K562 (cell line): ENCODE measurements at regions not wholly inside any gene's neighbourhood (a gene's known extent, or its start where the extent isn't known, plus 50 kb on each side); places are given as distances from the start of the nearest gene placed in this dataset.
"Not testable (repeated sequence)": the region's sequence is repeated elsewhere in the genome, so short reads cannot be mapped to it uniquely, and the experiment has no call there.

Experiments used
- ATAC-seq: fragments of 200-7000 bp; cut with Tn5 transposase; 3 replicates; pipeline ENCODE4 v1.9.1; 2020; ENCODE audit warnings: moderate library complexity
- BruUV-seq: library from RNA; stranded (reverse); fragments of 400-500 nt; replicated peaks from 2 replicates; lab custom pipeline; 2021; lab: Mats Ljungman, UMichigan
- CTCF ChIA-PET: fragments of 300-600 bp; formaldehyde crosslinking; extraction: SDS; loops from one replicate; lab custom pipeline; 2021; ENCODE audit warnings: low intra/inter-chr PET ratio; lab: Yijun Ruan, JAX
- POLR2A ChIA-PET: fragments of 300-600, 350-650 bp; sonication (Branson Sonifier 250); formaldehyde crosslinking; extraction: SDS; loops from one replicate; lab custom pipeline; 2021; ENCODE audit warnings: antibody characterized with exemption, inconsistent platforms; lab: Yijun Ruan, JAX
- DNase-seq, 4 experiments: peaks; one replicate each; pipeline versions ENCODE4 v3.0.0 to v3.0.0-alpha.2; 2011 to 2018; ENCODE audit warnings: low spot score in 3 of 4, mixed read lengths in 3 of 4; ENCODE audit errors: extremely low read depth in 1 of 4
- FAIRE-seq: peaks from 2 replicates; lab custom pipeline; 2011; peaks lifted over from hg19 to GRCh38; lab: Jason Lieb, UNC
- H2AFZ ChIP-seq: 2 replicates; pipeline ENCODE4 v1.6.0; 2011; ENCODE audit warnings: low read depth, low read length, control low read depth, inconsistent platforms
- H3K27ac ChIP-seq: fragments of 200-600 bp; 3 replicates; pipeline ENCODE4 v1.8.0; 2011; ENCODE audit warnings: low read depth, mild to moderate bottlenecking, control low read depth, inconsistent platforms, low read length, moderate library complexity, mixed read lengths; ENCODE audit errors: extremely low read depth
- H3K27me3 ChIP-seq, 2 experiments: fragments of 300-600 bp in 1 of 2; 2 replicates in 1 of 2; 3 replicates in 1 of 2; pipeline versions ENCODE4 v1.6.0 to v1.8.0; 2011; ENCODE audit warnings: inconsistent platforms in 2 of 2, low read length in 2 of 2, mild to moderate bottlenecking in 1 of 2, mixed read lengths in 1 of 2, moderate library complexity in 1 of 2; ENCODE audit not compliant: control insufficient read depth in 2 of 2, insufficient read depth in 2 of 2
- H3K36me3 ChIP-seq: fragments of 300-600 bp; 3 replicates; pipeline ENCODE4 v1.8.0; 2011; ENCODE audit warnings: mild to moderate bottlenecking, low read length, inconsistent platforms; ENCODE audit not compliant: control insufficient read depth, insufficient read depth
- H3K4me1 ChIP-seq, 2 experiments: fragments of 200-600 bp in 1 of 2; replicated peaks in 1 of 2; 2 replicates in 1 of 2; 3 replicates in 1 of 2; pipeline versions ENCODE4 v1.5.1 to v1.8.0; 2011; ENCODE audit warnings: inconsistent platforms in 2 of 2, low read length in 2 of 2, mild to moderate bottlenecking in 1 of 2, mixed read lengths in 1 of 2, moderate library complexity in 1 of 2; ENCODE audit not compliant: control insufficient read depth in 2 of 2, insufficient read depth in 2 of 2
- H3K4me2 ChIP-seq: 2 replicates; pipeline ENCODE4 v1.6.1; 2011; ENCODE audit warnings: low read length, control low read depth, inconsistent platforms, mixed read lengths; ENCODE audit not compliant: insufficient read depth
- H3K4me3 ChIP-seq: fragments of 200-600 bp; sonication (generic), shearing (Covaris generic); 2 replicates; pipeline ENCODE4 v1.5.1; 2016; ENCODE audit warnings: control low read depth, inconsistent platforms
- H3K79me2 ChIP-seq: fragments of 200-600 bp; 3 replicates; pipeline ENCODE4 v1.8.0; 2011; ENCODE audit warnings: low read length, inconsistent platforms; ENCODE audit not compliant: control insufficient read depth, insufficient read depth
- H3K9ac ChIP-seq, 2 experiments: 2 replicates each; pipeline versions ENCODE4 v1.6.0 to v1.6.1; 2011; ENCODE audit warnings: low read depth in 2 of 2, low read length in 2 of 2, control low read depth in 1 of 2, inconsistent platforms in 1 of 2, mild to moderate bottlenecking in 1 of 2, mixed read lengths in 1 of 2; ENCODE audit not compliant: insufficient read depth in 1 of 2
- H3K9me1 ChIP-seq: one replicate; pipeline ENCODE4 v1.6.0; 2011; ENCODE audit warnings: inconsistent platforms, mild to moderate bottlenecking, low read length, moderate library complexity; ENCODE audit not compliant: control insufficient read depth, insufficient read depth
- H3K9me3 ChIP-seq: replicated peaks from 2 replicates; pipeline ENCODE4 v1.5.1; 2011; ENCODE audit warnings: low read depth, low read length, inconsistent platforms; ENCODE audit not compliant: control insufficient read depth, insufficient read depth
- H4K20me1 ChIP-seq: replicated peaks from 2 replicates; pipeline ENCODE4 v1.6.1; 2011; ENCODE audit warnings: low read length, inconsistent platforms, mixed read lengths; ENCODE audit not compliant: control insufficient read depth, insufficient read depth
- CHD7 ChIP-seq: fragments of 200-600 bp; sonication (generic); IDR thresholded peaks from one replicate; pipeline ENCODE4 v1.6.1; 2012; ENCODE audit warnings: mild to moderate bottlenecking, low read depth, low read length, inconsistent platforms
- COPS2 ChIP-seq: fragments of 450-650 bp; conservative IDR thresholded peaks from 2 replicates; pipeline ENCODE4 v1.6.1; 2016; ENCODE audit warnings: mild to moderate bottlenecking, moderate library complexity
- GTF2F1 ChIP-seq: IDR thresholded peaks from 2 replicates; pipeline ENCODE4 v1.6.1; 2011; ENCODE audit warnings: low read depth, low read length, improper control_type of control experiment
- KDM1A ChIP-seq, 2 experiments: fragments of 450-650 bp; IDR thresholded peaks; 2 replicates each; pipeline ENCODE4 v1.6.1; 2016; ENCODE audit warnings: mild to moderate bottlenecking in 2 of 2
- YBX1 ChIP-seq: fragments of 450-650 bp; IDR thresholded peaks from 2 replicates; pipeline ENCODE4 v1.7.1; 2016; ENCODE audit warnings: mild to moderate bottlenecking
- ZNF79 ChIP-seq: fragments of 250-450 bp; sonication (Bioruptor Pico); IDR thresholded peaks from 2 replicates; pipeline ENCODE4 v1.4.0; 2020; ENCODE audit warnings: low read depth, mild to moderate bottlenecking, moderate library complexity
- WGBS: fragments of 100-300 bp; shearing (Covaris generic); methylation state at CpG from one replicate; pipeline ENCODE4 v1.1.6; 2016; ENCODE audit warnings: low coverage, mixed read lengths; ENCODE audit not compliant: insufficient coverage; ENCODE audit errors: missing lambda C conversion rate; 5-methylcytosine and 5-hydroxymethylcytosine counted together
- in situ Hi-C: fragments of 300-500 bp; cut with MboI; formaldehyde crosslinking; loops from 4 replicates; pipeline ENCODE4 v1.15.0; 2018; ENCODE audit warnings: inconsistent platforms, mixed read lengths
- intact Hi-C: fragments of 100-400 bp; cut with micrococcal nuclease; formaldehyde crosslinking; loops from 2 replicates; pipeline ENCODE4 v1.14.2; 2022

GRCh38 chr4:55278316-55278715, 67.7 kb upstream of the SRD5A3 start (continued):
- no peak for TF ChIP-seq YBX1
- no peak for TF ChIP-seq ZNF79 (CRISPR knock-in tag)
- TF ChIP-seq GTF2F1 = no peak
- no peak for TF ChIP-seq COPS2
- TF ChIP-seq KDM1A (IDR thresholded peaks at IDR 0.05) = no peak
- TF ChIP-seq CHD7 = no peak
- TF ChIP-seq, all 486 proteins: peak for 0

- ATAC-seq, POLR2A ChIA-PET, H3K27me3 ChIP-seq, intact Hi-C loops, in situ Hi-C loops, FAIRE-seq, H3K9me1 ChIP-seq, H4K20me1 ChIP-seq, H3K4me3 ChIP-seq, H3K36me3 ChIP-seq, H3K4me1 ChIP-seq, BruUV-seq, H3K9me3 ChIP-seq, H3K9ac ChIP-seq, H3K79me2 ChIP-seq, H2AFZ ChIP-seq, H3K4me2 ChIP-seq, CTCF ChIA-PET, H3K27ac ChIP-seq, DNase-seq: not testable (repeated sequence)
- WGBS = 3% methylated on average over 7 of the region's 7 CpGs
Measured at GRCh38 chr4:55280474-55280873, 65.6 kb upstream of the SRD5A3 start.
